Activated CD4-positive, alpha-beta T cell treated with anti-CD3 and anti-CD28 coated beads for 36 hours (primary cell): ENCODE measurements at regions not wholly inside any gene's neighbourhood (a gene's known extent, or its start where the extent isn't known, plus 50 kb on each side); places are given as distances from the start of the nearest gene placed in this dataset.

Experiments used
- ATAC-seq: fragments of 200-7000 bp; cut with Tn5 transposase; one replicate; pipeline ENCODE4 v1.10.0; 2021; ENCODE audit warnings: mild to moderate bottlenecking, moderate library complexity
- CTCF ChIA-PET: fragments of 350-600 bp; sonication (Branson Sonifier 250); formaldehyde crosslinking; loops from one replicate; lab custom pipeline; 2021; ENCODE audit warnings: antibody characterized with exemption; lab: Charles Lee
- POLR2A ChIA-PET: fragments of 350-600 bp; sonication (Branson Sonifier 250); formaldehyde crosslinking; loops from one replicate; lab custom pipeline; 2021; ENCODE audit warnings: antibody characterized with exemption, inconsistent platforms; lab: Charles Lee
- DNase-seq: peaks from one replicate; pipeline ENCODE4 v3.0.0-alpha.2; 2020
- H3K27ac Mint-ChIP-seq: one replicate; pipeline ENCODE4 v1.8.0; 2021; ENCODE audit warnings: mixed read lengths
- H3K27me3 Mint-ChIP-seq: one replicate; pipeline ENCODE4 v1.8.0; 2021; ENCODE audit warnings: mixed read lengths
- H3K36me3 Mint-ChIP-seq: one replicate; pipeline ENCODE4 v1.8.0; 2021; ENCODE audit warnings: low read depth, mixed read lengths
- H3K4me1 Mint-ChIP-seq: one replicate; pipeline ENCODE4 v1.8.0; 2021; ENCODE audit warnings: mixed read lengths
- H3K4me3 Mint-ChIP-seq: one replicate; pipeline ENCODE4 v1.8.0; 2021; ENCODE audit warnings: mild to moderate bottlenecking, moderate library complexity, mixed read lengths
- H3K9me3 Mint-ChIP-seq: one replicate; pipeline ENCODE4 v1.8.0; 2021; ENCODE audit warnings: low read depth, mixed read lengths
- intact Hi-C, 2 experiments: fragments of 100-400 bp; cut with DNase I in 1 of 2; cut with micrococcal nuclease in 1 of 2; formaldehyde crosslinking; loops; one replicate each; pipeline versions ENCODE4 v1.14.2 to v1.15.1; 2022 to 2024; cut with DNase I, micrococcal nuclease

DNA sequence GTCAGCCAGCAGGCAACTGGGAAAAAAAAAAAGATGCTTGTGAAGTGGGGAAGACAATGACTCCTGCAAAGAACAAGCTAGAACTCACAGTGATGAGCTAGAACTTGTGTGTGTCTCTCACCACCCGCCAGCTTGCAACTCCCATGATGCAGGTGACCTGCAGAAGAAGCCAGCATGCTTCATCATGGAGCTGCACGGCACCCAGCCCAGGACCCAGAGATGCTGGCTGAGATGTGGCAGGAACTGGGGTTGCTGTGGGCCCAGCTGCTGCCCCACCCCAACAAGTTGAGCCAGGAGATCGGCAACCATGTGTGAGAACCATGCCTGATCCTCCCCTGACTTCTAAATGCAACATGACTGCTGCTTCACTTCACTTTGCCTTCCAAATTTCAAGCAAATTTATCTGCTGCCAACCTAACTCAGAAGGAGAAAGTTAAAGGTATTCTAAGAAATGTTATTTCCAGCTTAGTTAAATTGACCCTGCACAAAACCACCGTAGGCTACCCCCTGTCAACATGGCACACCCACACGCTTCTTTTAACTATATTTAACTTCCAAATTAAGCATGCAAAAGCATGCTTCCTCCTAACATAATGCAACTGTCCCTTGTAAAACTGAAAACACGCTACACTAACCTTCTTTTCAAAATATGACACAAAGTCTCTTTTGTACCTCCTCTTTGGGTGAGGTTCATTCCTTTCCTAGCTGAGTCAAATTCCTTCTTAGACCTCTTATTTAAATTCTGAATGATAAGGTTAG is 166.0 kb upstream of the IGSF21 start:
- Mint-ChIP-seq H3K36me3 (no peaks in the 10 kb centered on the region), H3K9me3 (no peaks in the 10 kb centered on the region), H3K27me3 (peaks cover 11% of the 10 kb centered on the region), H3K27ac (no peak overlapping the region), H3K4me1 (no peaks in the 10 kb centered on the region), H3K4me3 (no peak overlapping the region)
- POLR2A ChIA-PET = no interaction called here
- intact Hi-C loops = no loop called here
- ATAC-seq = no peak
- CTCF ChIA-PET = no interaction called here
- DNase-seq = no peak

DNA sequence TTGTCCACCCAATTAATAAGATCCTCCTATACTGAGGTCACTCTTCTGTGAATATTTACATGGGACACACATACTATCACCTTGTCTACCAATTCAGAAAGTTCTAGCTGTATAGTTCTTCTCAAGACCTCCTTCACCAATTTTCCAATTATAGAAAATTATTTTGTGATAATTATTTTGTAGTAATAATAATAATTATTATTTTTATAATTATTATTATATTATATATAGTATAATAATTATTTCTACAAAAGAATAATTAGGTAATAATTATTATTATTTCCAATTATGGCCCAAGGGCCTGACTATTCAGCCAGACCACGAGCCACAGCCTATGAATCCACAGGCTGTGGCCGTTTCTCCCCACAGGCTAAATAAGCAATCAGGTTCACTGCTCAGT is 164.1 kb upstream of the IGSF21 start:
- no peaks in the 10 kb centered on the region for H3K36me3 Mint-ChIP-seq
- H3K4me1 Mint-ChIP-seq = no peaks in the 10 kb centered on the region
- no peak overlapping the region for H3K27ac Mint-ChIP-seq
- H3K4me3 Mint-ChIP-seq = no peak overlapping the region
- DNase-seq (no peak), ATAC-seq (no peak)
- H3K27me3 Mint-ChIP-seq = peaks cover 10% of the 10 kb centered on the region
- no peaks in the 10 kb centered on the region for H3K9me3 Mint-ChIP-seq
- ChIA-PET CTCF (no interaction called here), POLR2A (no interaction called here)
- intact Hi-C loops = no loop called here

DNA sequence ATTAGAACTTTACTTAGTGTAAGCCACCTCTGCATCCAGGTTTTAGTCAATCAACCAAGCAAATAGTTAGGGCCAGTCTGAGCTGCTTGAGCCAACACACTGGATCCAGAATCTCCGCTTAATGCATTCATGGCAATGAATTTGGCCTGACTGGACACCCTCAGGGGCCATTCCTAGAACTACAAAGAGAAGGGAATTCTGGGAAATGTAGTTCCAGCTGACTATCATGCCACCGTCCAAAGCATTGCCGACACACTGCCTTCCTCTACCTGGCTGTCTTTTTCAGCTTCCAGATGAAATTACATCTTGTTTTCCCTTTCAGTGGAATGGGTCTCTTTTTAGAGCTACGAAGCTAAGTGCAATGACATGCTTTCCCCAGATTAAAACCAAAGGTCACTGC is 163.0 kb upstream of the IGSF21 start:
- CTCF ChIA-PET = no interaction called here
- H3K27ac Mint-ChIP-seq = no peak overlapping the region

DNA sequence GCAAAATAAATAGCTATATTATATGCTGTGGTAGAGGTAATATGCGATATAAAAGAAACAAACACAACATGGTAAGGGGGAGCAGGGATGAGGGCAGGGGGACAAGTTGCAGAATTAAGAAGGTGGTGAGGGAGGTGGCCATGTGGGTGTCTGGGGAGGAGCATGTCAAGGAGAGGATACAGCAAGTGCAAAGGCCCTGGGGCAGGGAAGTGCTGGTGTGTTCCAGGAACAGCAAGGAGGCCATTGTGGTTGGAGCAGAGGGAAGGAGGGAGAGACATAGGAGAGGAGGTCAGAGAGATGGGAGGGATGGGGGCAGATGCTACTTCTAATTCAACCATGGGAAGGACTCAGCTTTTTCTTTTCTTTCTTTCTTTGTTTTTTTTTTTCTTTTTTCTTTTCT is 161.2 kb upstream of the IGSF21 start:
- DNase-seq = no peak
- Mint-ChIP-seq H3K4me1 (no peaks in the 10 kb centered on the region), H3K4me3 (no peak overlapping the region), H3K9me3 (no peaks in the 10 kb centered on the region), H3K36me3 (no peaks in the 10 kb centered on the region), H3K27me3 (peaks cover 5% of the 10 kb centered on the region), H3K27ac (no peak overlapping the region)
- CTCF ChIA-PET = no interaction called here
- intact Hi-C loops = no loop called here
- ATAC-seq = no peak
- POLR2A ChIA-PET = no interaction called here

More for the DNA sequence above, 163.0 kb upstream of the IGSF21 start:
- no peaks in the 10 kb centered on the region for H3K4me1 Mint-ChIP-seq
- H3K4me3 Mint-ChIP-seq = no peak overlapping the region
- H3K9me3 Mint-ChIP-seq = no peaks in the 10 kb centered on the region
- intact Hi-C loops = no loop called here
- no peaks in the 10 kb centered on the region for H3K36me3 Mint-ChIP-seq
- ATAC-seq (no peak), DNase-seq (no peak)
- peaks cover 10% of the 10 kb centered on the region for H3K27me3 Mint-ChIP-seq
- POLR2A ChIA-PET = no interaction called here

DNA sequence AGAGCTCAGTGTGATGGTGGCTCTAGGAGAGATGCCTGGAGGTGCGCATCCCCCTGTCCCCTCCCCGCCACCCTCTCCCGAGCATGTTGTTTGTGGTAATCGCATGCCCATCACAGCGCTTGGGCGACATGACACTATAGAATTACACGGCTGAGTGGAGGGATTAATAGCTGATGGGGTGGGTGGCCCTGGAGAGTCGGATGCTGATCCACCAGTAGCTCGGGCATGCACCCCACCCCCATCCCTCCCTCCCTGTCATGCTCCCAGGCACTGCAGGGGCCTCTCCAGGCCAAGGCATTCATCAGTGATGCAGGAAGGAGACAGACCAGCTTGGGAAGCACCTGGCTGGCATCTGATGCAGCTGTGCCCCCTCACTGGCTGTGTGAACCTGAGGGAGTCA is 159.0 kb upstream of the IGSF21 start:
- Mint-ChIP-seq H3K27ac (no peak overlapping the region), H3K36me3 (no peaks in the 10 kb centered on the region), H3K9me3 (no peaks in the 10 kb centered on the region), H3K4me3 (no peak overlapping the region), H3K4me1 (no peaks in the 10 kb centered on the region), H3K27me3 (peaks cover 15% of the 10 kb centered on the region)
- DNase-seq = no peak
- CTCF ChIA-PET = interaction anchor here (0.5 kb wide), 1 partner anchor 275 kb away, joined by 3 read pairs; no protein-coding TSS in a partner anchor
- ATAC-seq = no peak
- POLR2A ChIA-PET = no interaction called here
- intact Hi-C loops = no loop called here

DNA sequence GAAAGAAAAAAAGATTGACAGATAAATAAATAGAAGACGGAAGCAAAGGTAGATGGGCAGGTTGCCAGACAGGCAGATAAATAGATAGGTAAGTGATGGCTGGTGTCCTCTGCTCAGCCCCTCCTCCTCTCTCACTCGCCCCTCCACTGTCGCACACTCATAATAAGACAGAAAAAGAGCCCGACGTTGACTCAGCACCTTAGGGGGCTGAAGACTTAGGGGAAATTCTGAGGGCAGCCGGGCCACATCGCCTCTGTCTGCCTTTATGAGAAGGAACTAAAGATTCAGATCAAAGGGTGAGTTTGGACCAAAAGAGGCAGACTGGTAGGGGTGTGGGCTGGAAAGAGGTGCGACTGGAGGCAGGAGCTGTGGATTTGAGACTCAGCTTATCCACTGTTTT is 158.1 kb upstream of the IGSF21 start:
- Mint-ChIP-seq H3K36me3 (no peaks in the 10 kb centered on the region), H3K4me1 (no peaks in the 10 kb centered on the region), H3K4me3 (no peak overlapping the region), H3K27ac (no peak overlapping the region), H3K27me3 (peaks cover 15% of the 10 kb centered on the region), H3K9me3 (no peaks in the 10 kb centered on the region)
- ChIA-PET CTCF (interaction anchor here (0.6 kb wide), 1 partner anchor 27 kb away, joined by 4 read pairs; no protein-coding TSS in a partner anchor), POLR2A (interaction anchor here (0.6 kb wide), 1 partner anchor 690 kb away, joined by 7 read pairs; no protein-coding TSS in a partner anchor)
- no peak for ATAC-seq
- no peak for DNase-seq
- intact Hi-C loops = no loop called here

DNA sequence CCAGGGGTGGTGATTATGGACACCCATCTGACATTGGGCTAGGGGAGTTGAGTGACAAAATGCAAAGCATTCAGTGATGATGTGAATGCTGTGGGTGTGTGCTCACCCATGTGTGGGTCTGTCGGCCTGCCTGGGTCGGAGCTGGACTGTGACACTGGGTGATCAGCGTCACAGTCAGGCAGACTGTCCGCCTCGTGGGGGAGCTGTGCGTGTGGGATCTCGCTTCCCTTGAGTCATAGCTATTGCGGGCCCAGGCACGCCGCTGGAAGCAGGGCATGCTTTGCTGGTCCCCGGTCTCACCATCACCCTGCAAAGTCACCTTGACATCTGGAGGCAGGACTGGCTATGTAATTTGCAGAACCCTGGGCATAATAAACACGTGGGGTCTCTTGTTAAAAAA is 156.9 kb upstream of the IGSF21 start:
- DNase-seq (no peak), ATAC-seq (no peak)
- Mint-ChIP-seq H3K9me3 (no peaks in the 10 kb centered on the region), H3K36me3 (no peaks in the 10 kb centered on the region), H3K27ac (no peak overlapping the region), H3K4me3 (no peak overlapping the region), H3K27me3 (peaks cover 15% of the 10 kb centered on the region), H3K4me1 (no peaks in the 10 kb centered on the region)
- ChIA-PET POLR2A (no interaction called here), CTCF (no interaction called here)
- intact Hi-C loops = no loop called here

DNA sequence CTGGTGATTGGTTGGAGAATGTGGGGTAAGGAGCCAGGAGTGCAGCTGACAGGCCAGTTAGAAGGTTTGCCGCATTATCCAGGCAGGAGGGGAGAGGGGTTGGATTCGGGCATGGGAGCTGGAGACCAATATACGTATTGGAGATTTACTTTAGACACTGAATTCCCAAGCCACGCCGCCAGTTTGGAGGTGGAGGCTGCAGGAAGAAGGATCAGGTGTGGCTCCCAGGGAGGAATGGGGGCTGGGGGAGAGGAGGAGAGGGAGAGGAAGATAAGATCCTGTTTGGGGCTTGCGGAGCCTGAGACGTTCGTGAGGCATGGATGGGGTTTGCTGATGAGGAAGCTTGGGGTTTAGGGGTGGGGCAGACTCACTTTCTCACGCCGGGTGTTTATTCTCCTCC is 155.1 kb upstream of the IGSF21 start:
- no peaks in the 10 kb centered on the region for H3K4me1 Mint-ChIP-seq
- ChIA-PET CTCF (no interaction called here), POLR2A (no interaction called here)
- H3K4me3 Mint-ChIP-seq = no peak overlapping the region
- H3K9me3 Mint-ChIP-seq = no peaks in the 10 kb centered on the region
- no peaks in the 10 kb centered on the region for H3K36me3 Mint-ChIP-seq
- ATAC-seq (no peak), DNase-seq (no peak)
- no peak overlapping the region for H3K27ac Mint-ChIP-seq
- H3K27me3 Mint-ChIP-seq = peaks cover 10% of the 10 kb centered on the region
- intact Hi-C loops = no loop called here

DNA sequence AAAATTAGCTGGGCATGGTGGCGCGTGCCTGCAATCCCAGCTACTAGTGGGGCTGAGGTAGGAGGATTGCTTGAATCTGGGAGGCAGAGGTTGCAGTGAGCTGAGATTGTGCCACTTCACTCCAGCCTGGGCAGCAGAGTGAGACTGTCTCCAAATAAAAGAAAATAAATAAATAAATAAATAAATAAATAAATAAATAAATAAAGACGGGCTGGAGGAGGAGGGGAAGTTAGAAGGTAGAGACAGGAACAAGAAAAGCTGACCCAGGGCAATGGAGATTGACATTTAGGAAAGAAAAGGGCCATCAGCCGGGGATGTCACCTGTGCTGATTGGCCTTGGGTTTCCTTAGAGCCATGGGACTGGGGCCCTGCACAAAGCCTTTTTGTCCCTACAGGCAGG is 153.7 kb upstream of the IGSF21 start:
- H3K4me3 Mint-ChIP-seq = no peak overlapping the region
- CTCF ChIA-PET = no interaction called here
- H3K4me1 Mint-ChIP-seq = peaks cover 5% of the 10 kb centered on the region
- DNase-seq (no peak), ATAC-seq (no peak)
- H3K27me3 Mint-ChIP-seq = peaks cover 10% of the 10 kb centered on the region
- POLR2A ChIA-PET = no interaction called here
- H3K9me3 Mint-ChIP-seq = no peaks in the 10 kb centered on the region
- no peaks in the 10 kb centered on the region for H3K36me3 Mint-ChIP-seq
- no peak overlapping the region for H3K27ac Mint-ChIP-seq
- intact Hi-C loops = no loop called here

DNA sequence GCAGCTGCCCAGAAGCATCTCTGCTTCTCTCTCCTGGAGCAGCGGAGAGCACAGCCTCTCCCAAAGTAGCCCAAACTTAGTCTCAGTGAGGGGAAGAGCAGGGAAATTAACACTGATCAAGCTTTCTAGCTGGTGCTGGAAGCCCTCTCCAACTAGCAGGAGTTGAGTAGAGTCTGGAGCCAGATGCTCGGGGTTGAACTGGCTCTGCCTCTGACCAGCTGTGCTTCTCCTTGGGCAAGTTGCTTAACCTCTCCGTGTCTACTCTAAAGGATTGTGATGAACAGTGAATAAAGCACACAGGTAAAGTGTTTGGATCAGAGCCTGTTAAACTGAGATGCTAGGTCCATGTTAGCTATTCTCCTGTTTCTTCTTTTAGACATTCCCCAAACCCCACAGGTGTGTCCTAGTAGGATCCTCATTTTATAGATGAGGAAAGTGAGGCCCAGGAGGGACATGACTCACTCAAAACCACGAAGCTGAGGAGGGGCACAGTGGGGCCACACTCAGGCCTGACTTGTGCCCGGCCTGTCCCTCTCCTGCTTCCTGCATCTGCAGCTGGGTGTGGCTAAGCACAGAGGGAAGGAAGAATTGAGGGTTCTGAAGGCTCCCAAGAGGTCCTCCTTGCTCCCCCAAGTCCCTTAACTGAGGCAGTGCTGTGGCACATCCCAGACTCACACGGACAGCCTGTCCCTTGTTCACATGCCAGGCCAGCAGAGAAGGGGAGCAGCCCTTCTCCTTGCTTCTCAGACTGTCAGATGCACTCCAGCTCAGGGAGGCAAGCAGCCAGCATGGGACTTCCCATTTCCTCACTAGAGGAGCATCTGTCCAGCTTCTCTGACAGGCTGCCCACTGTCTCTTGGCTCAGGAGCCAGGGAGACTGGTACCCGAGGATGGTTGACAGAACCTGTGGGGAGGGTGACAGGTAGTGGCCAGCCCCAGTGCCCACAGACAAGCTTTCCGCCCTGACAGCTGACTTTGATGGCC is 152.0 kb upstream of the IGSF21 start:
- Mint-ChIP-seq H3K27ac (no peak overlapping the region), H3K4me3 (no peak overlapping the region), H3K9me3 (no peaks in the 10 kb centered on the region), H3K4me1 (peaks cover 5% of the 10 kb centered on the region), H3K36me3 (no peaks in the 10 kb centered on the region), H3K27me3 (peaks cover 12% of the 10 kb centered on the region)
- intact Hi-C loops = no loop called here
- DNase-seq (no peak), ATAC-seq (no peak)
- ChIA-PET POLR2A (no interaction called here), CTCF (no interaction called here)

DNA sequence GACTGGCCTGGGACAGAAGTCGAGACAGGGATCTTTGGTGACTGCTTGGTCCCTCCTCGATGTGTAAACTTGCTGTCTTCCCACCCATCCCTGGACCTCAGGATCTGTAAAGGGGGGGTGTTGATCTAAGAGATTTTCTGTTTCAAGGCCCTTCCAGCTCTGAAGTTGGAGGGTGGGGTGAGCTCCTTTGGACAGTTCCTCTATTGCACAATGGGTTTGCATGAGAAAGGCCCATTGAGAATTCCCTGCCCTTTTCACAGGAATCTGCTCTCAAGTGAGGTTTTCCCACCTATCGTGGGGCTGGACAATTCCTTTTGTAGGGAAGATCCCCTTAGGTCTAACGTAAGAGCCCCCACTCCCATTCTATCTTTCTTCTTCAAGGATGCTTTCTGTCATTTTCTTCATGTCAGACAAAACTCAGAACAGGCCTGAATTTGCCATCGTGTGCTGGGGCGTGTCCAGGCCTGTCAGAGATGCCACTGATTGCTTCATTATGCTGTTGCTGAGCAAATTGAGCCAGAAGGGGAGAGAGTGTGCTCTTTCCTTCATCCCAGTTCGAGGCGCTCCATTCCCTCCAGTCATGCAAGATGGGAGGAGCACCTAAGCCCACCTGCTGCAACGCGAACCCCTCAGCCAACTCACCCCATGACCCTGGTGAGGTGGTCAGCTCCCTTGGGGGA is 149.9 kb upstream of the IGSF21 start:
- Mint-ChIP-seq H3K4me1 (peaks cover 5% of the 10 kb centered on the region), H3K27ac (no peak overlapping the region), H3K36me3 (no peaks in the 10 kb centered on the region), H3K9me3 (no peaks in the 10 kb centered on the region), H3K27me3 (peaks cover 14% of the 10 kb centered on the region), H3K4me3 (no peak overlapping the region)
- DNase-seq = no peak
- no peak for ATAC-seq
- CTCF ChIA-PET = no interaction called here
- intact Hi-C loops = no loop called here
- POLR2A ChIA-PET = no interaction called here
